Transverse colon (tissue), 3 donors: ENCODE measurements at regions not wholly inside any gene's neighbourhood (a gene's known extent, or its start where the extent isn't known, plus 50 kb on each side); places are given as distances from the start of the nearest gene placed in this dataset.

Source experiments
- CTCF ChIP-seq, 5 experiments: fragments of 200-600 bp in 3 of 5; fragments of 450-650 bp in 2 of 5; sonication (generic) in 3 of 5; IDR thresholded peaks; 1 replicate in 2 of 5; 2 replicates in 3 of 5; pipeline ENCODE4 v1.5.1; 2016 to 2017; ENCODE audit warnings: antibody characterized with exemption in 5 of 5, inconsistent platforms in 3 of 5, mild to moderate bottlenecking in 2 of 5, moderate library complexity in 1 of 5
- POLR2A ChIP-seq: fragments of 450-650 bp; IDR thresholded peaks from one replicate; pipeline ENCODE4 v1.6.1; 2016; ENCODE audit warnings: antibody characterized with exemption, mild to moderate bottlenecking, moderate library complexity

GRCh38 chr3:124412644-124413043, 317.6 kb upstream of the UMPS start:
- TF ChIP-seq CTCF (IDR thresholded peaks at IDR 0.05): no peak
- TF ChIP-seq POLR2A: no peak
